Keratinocyte (primary cell): ENCODE measurements at regions not wholly inside any gene's neighbourhood (a gene's known extent, or its start where the extent isn't known, plus 50 kb on each side); places are given as distances from the start of the nearest gene placed in this dataset.

Experiments
- DNase-seq: peaks from one replicate; pipeline ENCODE4 v3.0.0-alpha.2; 2011; ENCODE audit warnings: low read depth, missing footprints, low spot score
- FAIRE-seq: peaks from 2 replicates; lab custom pipeline; 2011; peaks lifted over from hg19 to GRCh38; lab: Jason Lieb, UNC
- H2AFZ ChIP-seq: 2 replicates; pipeline ENCODE4 v1.6.0; 2012; ENCODE audit warnings: low read length, control low read depth, inconsistent platforms; ENCODE audit not compliant: control insufficient read depth
- H3K27ac ChIP-seq: 2 replicates; pipeline ENCODE4 v1.5.1; 2011; ENCODE audit warnings: low read length; ENCODE audit not compliant: control insufficient read depth, insufficient read depth
- H3K27me3 ChIP-seq: 3 replicates; pipeline ENCODE4 v1.6.0; 2011; ENCODE audit warnings: low read length; ENCODE audit not compliant: control insufficient read depth, insufficient read depth; ENCODE audit errors: extremely low read depth
- H3K36me3 ChIP-seq, 2 experiments: 2 replicates in 1 of 2; 3 replicates in 1 of 2; pipeline ENCODE4 v1.5.1; 2011; ENCODE audit warnings: low read length in 2 of 2, mild to moderate bottlenecking in 1 of 2; ENCODE audit not compliant: control insufficient read depth in 2 of 2, insufficient read depth in 2 of 2; ENCODE audit errors: extremely low read depth in 1 of 2
- H3K4me1 ChIP-seq: 3 replicates; pipeline ENCODE4 v1.5.1; 2011; ENCODE audit warnings: low read length; ENCODE audit not compliant: control insufficient read depth, insufficient read depth; ENCODE audit errors: extremely low read depth
- H3K4me2 ChIP-seq: 3 replicates; pipeline ENCODE4 v1.6.0; 2011; ENCODE audit warnings: low read depth, low read length; ENCODE audit not compliant: control insufficient read depth, insufficient read depth; ENCODE audit errors: extremely low read depth
- H3K4me3 ChIP-seq, 3 experiments: fragments of 200-600 bp in 1 of 3; sonication (generic) in 1 of 3; 2 replicates in 2 of 3; 3 replicates in 1 of 3; pipeline ENCODE4 v1.5.1; 2011 to 2016; ENCODE audit warnings: low read length in 3 of 3, mild to moderate bottlenecking in 3 of 3, control low read depth in 2 of 3, inconsistent platforms in 1 of 3, low read depth in 1 of 3, mixed read lengths in 1 of 3, mixed run types in 1 of 3, moderate library complexity in 1 of 3; ENCODE audit not compliant: control insufficient read depth in 2 of 3, insufficient read depth in 2 of 3; ENCODE audit errors: extremely low read depth in 1 of 3
- H3K79me2 ChIP-seq: 2 replicates; pipeline ENCODE4 v1.6.0; 2012; ENCODE audit warnings: low read length; ENCODE audit not compliant: control insufficient read depth, insufficient read depth
- H3K9ac ChIP-seq: 3 replicates; pipeline ENCODE4 v1.6.0; 2011; ENCODE audit warnings: low read length; ENCODE audit not compliant: control insufficient read depth, insufficient read depth; ENCODE audit errors: extremely low read depth
- H3K9me1 ChIP-seq: 3 replicates; pipeline ENCODE4 v1.6.0; 2011; ENCODE audit warnings: low read length; ENCODE audit not compliant: control insufficient read depth, insufficient read depth; ENCODE audit errors: extremely low read depth
- H3K9me3 ChIP-seq: 2 replicates; pipeline ENCODE4 v1.5.1; 2012; ENCODE audit warnings: low read depth, low read length; ENCODE audit not compliant: control insufficient read depth
- H4K20me1 ChIP-seq: 3 replicates; pipeline ENCODE4 v1.6.0; 2011; ENCODE audit warnings: low read length; ENCODE audit not compliant: control insufficient read depth, insufficient read depth; ENCODE audit errors: extremely low read depth
- CTCF ChIP-seq, 3 experiments: IDR thresholded peaks in 1 of 3; conservative IDR thresholded peaks in 1 of 3; optimal IDR thresholded peaks in 1 of 3; 2 replicates in 2 of 3; 3 replicates in 1 of 3; pipeline versions ENCODE3 to v1.5.1; 2011; ENCODE audit warnings: low read length in 3 of 3, mild to moderate bottlenecking in 3 of 3, moderate library complexity in 2 of 3, control low read depth in 1 of 3, inconsistent platforms in 1 of 3; ENCODE audit not compliant: insufficient read depth in 2 of 3; ENCODE audit errors: extremely low read depth in 1 of 3
- EZH2 ChIP-seq: IDR thresholded peaks from one replicate; pipeline ENCODE4 v1.6.1; 2012; ENCODE audit warnings: inconsistent platforms, mild to moderate bottlenecking, low read length, moderate library complexity
- dilution Hi-C: fragments of 300-500 bp; cut with MboI; formaldehyde crosslinking; loops from one replicate; pipeline ENCODE4 v1.7.0; 2020; ENCODE audit warnings: low sequenced_read_pairs; ENCODE audit not compliant: extremely low pct_ligation_motif_present

- no peaks in the 10 kb centered on the region for H3K36me3 ChIP-seq
- dilution Hi-C loops = no loop called here
Observed at GRCh38 chr13:80574113-80574850, 233.4 kb upstream of the SPRY2 start.

GRCh38 chr13:80572923-80573316 is 232.0 kb upstream of the SPRY2 start:
- H2AFZ ChIP-seq = no peak overlapping the region
- no peaks in the 10 kb centered on the region for H3K4me1 ChIP-seq
- H3K4me2 ChIP-seq = no peak overlapping the region
- DNase-seq = no peak
- no peak for FAIRE-seq
- no peaks in the 10 kb centered on the region for H3K9me1 ChIP-seq
- no peaks in the 10 kb centered on the region for H3K27me3 ChIP-seq
- H3K27ac ChIP-seq = no peak overlapping the region
- H3K79me2 ChIP-seq = no peaks in the 10 kb centered on the region
- H3K9ac ChIP-seq = no peak overlapping the region
- dilution Hi-C loops = no loop called here
- TF ChIP-seq EZH2 (no peak), CTCF (optimal IDR thresholded peaks at IDR 0.05 in 1 of 3, IDR thresholded peaks at IDR 0.05 in 1 of 3, conservative IDR thresholded peaks at IDR 0.05 in 1 of 3; ENCODE audit: extremely low read depth in 1 of 3, insufficient read depth in 2 of 3, low read length in 3 of 3) (no peak)
- H3K4me3 ChIP-seq = no peak overlapping the region
- H3K36me3 ChIP-seq = no peaks in the 10 kb centered on the region
- H4K20me1 ChIP-seq = no peaks in the 10 kb centered on the region
- H3K9me3 ChIP-seq = no peaks in the 10 kb centered on the region

More at GRCh38 chr13:80574113-80574850, 233.4 kb upstream of the SPRY2 start:
- H4K20me1 ChIP-seq = no peaks in the 10 kb centered on the region
- H2AFZ ChIP-seq = no peak overlapping the region
- no peaks in the 10 kb centered on the region for H3K4me1 ChIP-seq
- H3K9me1 ChIP-seq = no peaks in the 10 kb centered on the region
- H3K79me2 ChIP-seq = no peaks in the 10 kb centered on the region
- H3K27ac ChIP-seq = no peak overlapping the region
- FAIRE-seq (no peak), DNase-seq (no peak)
- no peak for TF ChIP-seq CTCF (optimal IDR thresholded peaks at IDR 0.05 in 1 of 3, IDR thresholded peaks at IDR 0.05 in 1 of 3, conservative IDR thresholded peaks at IDR 0.05 in 1 of 3; ENCODE audit: extremely low read depth in 1 of 3, insufficient read depth in 2 of 3, low read length in 3 of 3)
- no peak for TF ChIP-seq EZH2
- H3K27me3 ChIP-seq = no peaks in the 10 kb centered on the region
- H3K4me2 ChIP-seq = no peak overlapping the region
- no peaks in the 10 kb centered on the region for H3K9me3 ChIP-seq
- no peak overlapping the region for H3K9ac ChIP-seq
- no peak overlapping the region for H3K4me3 ChIP-seq
